NCI-H2107 treated with DMSO at 0.1 percent for 48 hours (cell line): ENCODE measurements at regions not wholly inside any gene's neighbourhood (a gene's known extent, or its start where the extent isn't known, plus 50 kb on each side); places are given as distances from the start of the nearest gene placed in this dataset.
"Not testable (repeated sequence)": the region's sequence is repeated elsewhere in the genome, so short reads cannot be mapped to it uniquely, and the experiment has no call there.

Experiments
- DNase-seq: peaks from one replicate; lab custom pipeline; 2025; ENCODE audit not compliant: unreplicated experiment; lab: John Stamatoyannopoulos, UW

- DNase-seq, result no peak
Observed at GRCh38 chr18:49697049-49697448, 116.3 kb downstream of the ACAA2 start.

GRCh38 chr18:49694402-49694801 is 118.9 kb downstream of the ACAA2 start:
- DNase-seq, result no peak

- no peak for DNase-seq
Observed at GRCh38 chr18:49693717-49694005, 119.7 kb downstream of the ACAA2 start.

DNA sequence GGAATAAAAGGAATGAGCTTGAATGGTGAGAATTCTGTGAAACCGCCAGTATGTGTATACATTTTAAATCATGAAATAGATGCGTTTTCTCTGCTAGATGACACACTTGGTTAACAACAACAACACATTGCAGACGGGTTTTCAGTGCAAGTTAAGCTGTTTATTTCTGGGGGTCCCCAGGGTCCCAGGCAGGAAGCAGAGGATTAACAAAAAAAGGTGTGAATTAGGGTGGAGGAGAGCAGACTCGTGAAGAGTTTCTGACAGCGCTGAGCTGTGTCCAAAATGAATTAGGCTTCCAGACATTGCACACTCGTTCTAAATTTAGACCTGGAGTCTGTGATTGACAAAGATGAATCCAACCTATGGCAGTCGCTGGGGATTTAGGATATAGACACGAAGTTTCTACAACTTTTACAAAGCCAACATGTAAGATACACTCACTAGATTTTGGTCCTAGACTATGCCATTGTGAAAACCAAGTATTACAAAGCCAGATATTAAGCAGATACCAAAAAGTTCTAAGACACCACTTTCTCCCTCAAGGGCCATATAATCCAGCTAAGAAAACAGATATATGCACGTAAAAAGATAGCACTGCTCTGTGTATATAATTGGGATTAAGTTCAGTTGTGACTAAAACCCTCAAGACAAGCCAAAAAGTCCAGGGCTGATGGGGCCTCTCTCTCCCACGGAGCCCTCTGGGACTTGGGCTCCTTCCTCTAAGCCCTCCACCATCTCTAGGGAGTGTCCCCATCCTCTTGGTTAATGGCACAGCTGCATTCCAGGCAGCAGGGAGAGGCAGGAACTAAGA is 120.2 kb downstream of the ACAA2 start:
- DNase-seq, result no peak

DNA sequence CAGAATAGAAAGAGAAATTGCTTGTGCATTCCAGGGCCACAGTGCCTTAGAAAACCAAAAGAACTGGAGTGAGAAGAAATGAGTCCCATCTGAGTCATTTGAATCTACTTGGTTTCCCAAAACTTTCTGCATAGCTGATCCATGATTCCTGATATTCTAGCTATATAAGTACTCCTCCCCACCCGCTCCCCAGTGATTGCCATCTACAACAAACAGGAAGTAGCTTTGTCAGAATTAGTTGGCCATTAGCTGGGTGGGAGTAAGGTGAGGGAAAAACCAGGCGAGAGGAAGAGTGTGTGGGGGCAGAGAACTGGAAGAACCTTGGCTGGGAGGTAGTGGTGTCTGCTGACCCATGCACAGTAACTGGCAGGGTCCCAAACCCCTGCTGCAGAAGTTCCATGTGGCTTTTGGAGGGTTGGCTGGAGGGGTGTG is 122.1 kb downstream of the ACAA2 start:
- no peak for DNase-seq

- no peak for DNase-seq
Observed at GRCh38 chr18:49690312-49690711, 123.0 kb downstream of the ACAA2 start.

GRCh38 chr18:49685231-49685942 is 123.5 kb downstream of the LIPG start:
- no peak for DNase-seq

DNA sequence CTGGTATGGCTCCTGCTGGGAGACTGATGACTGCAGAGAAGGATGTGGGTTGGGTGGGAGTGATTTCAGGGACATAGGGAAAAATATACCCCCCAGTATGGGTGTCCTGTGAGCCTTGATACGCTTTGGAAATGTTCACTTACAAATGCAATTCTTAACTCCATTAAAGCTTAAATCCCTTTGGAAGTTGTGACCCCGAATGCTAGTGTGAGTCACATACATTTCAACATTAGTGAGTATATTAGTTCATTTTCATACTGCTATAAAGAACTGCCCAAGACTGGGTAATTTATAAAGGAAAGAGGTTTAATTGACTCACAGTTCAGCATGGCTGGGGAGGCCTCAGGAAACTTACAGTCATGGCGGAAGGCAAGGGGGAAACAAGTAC is 120.9 kb downstream of the LIPG start:
- DNase-seq, result not testable (repeated sequence)

DNA sequence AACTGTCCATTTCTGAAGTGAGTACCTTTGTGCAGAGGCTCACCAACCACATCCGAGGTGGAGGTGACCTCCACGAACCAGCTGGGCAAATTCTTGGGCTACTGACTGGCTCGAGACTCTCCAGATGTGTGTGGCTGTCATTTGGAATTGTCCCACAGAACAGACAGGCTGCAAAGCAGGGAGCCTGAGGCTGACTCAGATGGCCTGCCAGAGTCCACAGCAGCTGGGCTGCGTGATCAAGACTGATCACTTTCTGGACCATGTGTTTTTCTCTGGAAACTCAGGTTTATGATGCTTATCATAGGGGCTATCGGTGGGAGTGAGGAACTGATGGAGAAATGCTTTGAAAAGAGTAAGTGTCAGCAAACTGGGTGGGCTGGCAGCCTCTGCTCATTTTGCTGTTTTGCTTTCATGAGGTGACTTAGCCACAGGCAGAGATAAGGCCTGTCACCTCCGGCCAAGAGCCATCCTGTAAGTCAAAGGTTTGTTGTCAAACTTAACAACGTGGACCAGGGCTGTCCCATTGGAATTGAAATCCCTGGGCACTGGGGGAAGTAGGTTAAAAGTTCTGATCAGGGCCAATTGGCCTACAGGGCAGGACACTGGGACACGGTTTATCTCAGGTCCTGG is 120.4 kb downstream of the LIPG start:
- DNase-seq, result no peak

DNA sequence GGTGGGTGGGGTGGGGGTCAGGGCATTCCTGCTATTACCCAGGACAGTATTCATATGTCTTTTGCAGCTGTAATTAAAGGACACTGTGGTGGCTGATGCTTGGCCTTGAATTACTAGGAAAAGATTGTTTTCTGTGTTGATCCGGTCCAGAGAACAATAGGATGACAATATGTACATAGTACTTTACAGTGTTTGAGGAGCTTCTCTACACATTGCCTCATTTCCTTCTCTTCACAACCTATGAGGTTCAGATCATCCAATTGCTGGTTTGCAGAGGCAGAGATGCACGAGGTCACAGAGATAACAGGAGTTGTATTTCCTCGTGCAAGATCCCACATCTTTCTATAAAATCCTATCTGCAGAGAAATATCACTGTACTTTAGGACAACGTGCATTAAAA is 119.5 kb downstream of the LIPG start:
- no peak for DNase-seq

DNA sequence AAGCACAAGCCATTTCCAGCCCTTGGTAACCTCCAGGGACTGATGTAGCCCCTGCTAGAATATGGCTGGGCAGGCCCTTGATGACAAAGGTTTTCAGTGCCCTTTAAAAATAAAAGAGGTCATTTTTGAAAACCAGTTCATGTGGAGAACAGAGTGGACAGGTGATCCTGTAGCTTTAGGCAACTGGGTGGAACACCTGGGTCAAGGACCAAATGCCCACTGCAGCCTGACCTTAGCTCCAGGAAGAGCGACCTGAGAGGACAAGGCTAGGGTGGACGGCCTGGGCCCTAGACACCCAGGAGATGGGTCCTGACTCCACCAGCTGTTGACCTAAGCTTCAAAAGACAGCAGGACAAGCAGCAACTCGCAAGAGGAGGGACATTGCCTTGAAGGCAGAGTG is 116.6 kb downstream of the LIPG start:
- DNase-seq, result no peak

GRCh38 chr18:49677762-49678413 is 116.0 kb downstream of the LIPG start:
- no peak for DNase-seq

- DNase-seq, result no peak
Observed at GRCh38 chr18:49677081-49677480, 115.2 kb downstream of the LIPG start.

- DNase-seq, result no peak
Observed at GRCh38 chr18:49673281-49673680, 111.4 kb downstream of the LIPG start.

GRCh38 chr18:49672853-49673252 is 111.0 kb downstream of the LIPG start:
- no peak for DNase-seq

DNA sequence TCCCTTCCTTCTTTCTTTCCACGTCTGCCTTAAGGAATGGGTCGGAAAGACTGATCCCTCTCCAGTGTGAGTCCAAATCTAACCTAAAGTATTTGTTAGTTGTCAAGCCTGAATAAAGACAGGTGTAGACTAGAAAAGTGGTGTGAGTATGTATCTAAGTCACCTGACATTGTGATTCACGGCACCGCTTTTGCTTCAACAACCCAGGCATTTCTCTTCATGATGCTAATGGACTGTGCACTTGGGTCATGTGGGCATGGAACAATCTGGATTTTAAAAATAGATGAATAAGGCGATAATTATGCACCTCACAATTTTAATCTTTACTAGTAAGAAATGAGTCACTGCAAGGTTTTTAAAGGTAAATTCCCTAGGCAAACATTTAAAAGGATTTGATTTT is 107.5 kb downstream of the LIPG start:
- no peak for DNase-seq

- peak; percentile 44 for DNase-seq
Observed at GRCh38 chr18:49668574-49669275, 106.9 kb downstream of the LIPG start.

GRCh38 chr18:49667462-49667861 is 105.6 kb downstream of the LIPG start:
- no peak for DNase-seq

- no peak for DNase-seq
Observed at GRCh38 chr18:49666045-49666775, 104.4 kb downstream of the LIPG start.
